Activated gamma-delta T cell treated with Interleukin-2 at 50 U/mL for 16 hours (primary cell): ENCODE measurements at regions not wholly inside any gene's neighbourhood (a gene's known extent, or its start where the extent isn't known, plus 50 kb on each side); places are given as distances from the start of the nearest gene placed in this dataset.
A peak's percentile ranks its signal among the peaks of the same experiment; 100 is the strongest.

Source experiments
- DNase-seq: peaks from one replicate; pipeline ENCODE4 v3.0.0-alpha.2; 2020

DNA sequence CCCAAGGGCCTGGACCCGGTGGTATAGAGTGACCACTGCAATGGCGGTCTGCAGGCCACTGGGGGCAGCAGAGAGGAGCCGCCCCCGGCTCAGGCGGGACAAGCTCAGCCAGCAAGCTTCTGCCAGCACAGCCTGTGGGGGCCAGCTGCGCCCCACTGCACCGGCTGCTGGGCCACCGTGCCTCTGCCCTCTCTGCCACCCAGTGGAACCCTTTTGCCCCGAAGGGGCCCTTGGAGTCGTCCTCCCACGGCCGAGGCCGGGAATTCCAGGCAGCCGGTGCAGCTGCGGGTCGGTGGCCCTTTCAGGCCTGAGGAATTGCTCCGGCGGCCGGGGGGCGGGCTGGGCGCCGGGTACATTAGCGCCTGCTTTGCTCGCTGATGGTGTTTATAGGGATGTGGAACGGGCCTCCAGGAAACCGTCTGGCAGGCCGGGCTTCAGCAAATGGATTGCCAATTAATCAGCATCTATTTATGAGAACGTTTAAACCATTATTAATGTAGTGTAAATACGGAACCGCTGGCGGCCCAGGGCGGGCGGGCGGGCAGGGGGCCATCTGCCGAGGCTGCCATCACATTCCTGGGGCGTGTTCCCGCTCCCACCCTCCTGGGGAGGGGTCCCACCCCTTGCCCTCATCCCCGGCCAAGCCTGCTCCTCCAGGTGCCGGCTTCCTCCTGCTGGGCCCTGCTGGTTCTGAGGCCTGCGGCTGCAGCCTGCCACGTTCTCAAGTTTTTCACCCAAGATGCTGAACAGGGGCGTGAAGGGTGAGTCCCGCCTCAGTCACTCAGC lies 127.4 kb downstream of the BARX1 start:
- no peak for DNase-seq

DNA sequence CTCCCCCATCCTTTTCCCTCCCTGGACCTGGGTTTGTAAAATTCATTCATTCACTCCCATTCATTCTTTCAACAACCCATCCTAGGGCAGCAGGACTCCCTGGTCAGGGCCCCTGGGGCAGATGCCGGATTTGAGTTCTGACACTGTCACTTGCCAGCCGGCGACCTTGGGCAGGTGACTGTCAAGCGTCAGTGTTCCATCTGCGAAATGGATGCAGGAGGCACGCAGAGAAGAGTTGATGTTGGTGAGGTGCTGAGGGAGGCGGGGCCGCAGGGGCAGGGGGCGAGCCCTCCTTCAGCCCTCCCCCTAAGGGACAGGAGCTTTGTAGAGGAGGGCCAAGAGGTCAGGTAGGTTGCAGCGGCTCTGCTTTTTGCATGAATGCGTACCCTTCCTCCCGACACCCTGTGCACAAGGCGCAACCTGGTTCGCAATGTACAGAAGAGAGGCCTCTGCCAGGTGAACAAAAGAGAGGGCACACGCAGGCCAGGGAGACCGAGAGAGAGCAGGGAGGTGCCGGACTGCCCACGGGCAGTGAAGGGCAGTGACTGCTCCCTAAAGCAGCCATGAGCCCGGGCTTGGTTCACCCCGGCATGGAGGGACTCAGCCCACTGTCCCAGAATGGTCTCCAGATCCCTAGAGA lies 128.1 kb downstream of the BARX1 start:
- no peak for DNase-seq

DNA sequence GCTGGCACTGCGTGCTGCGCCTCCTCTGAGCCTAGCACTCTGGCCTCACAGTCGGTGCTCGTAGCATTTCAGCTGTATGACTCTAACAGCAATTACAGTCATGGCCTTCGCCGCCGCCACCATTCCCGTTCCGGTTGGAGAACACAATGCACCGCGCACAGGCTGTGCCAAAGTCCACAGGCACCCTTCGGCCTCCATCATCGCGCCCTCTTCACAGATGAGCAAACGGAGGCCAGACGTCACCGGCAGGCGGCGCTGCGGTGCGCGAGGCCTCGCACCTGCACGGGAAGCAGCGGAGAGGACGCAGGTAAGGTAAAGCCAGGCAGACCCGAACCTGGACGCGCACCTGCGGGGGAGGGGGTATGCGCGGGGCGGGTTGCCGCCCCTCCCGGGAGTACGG lies 128.9 kb downstream of the BARX1 start:
- peak; percentile 16 for DNase-seq

DNA sequence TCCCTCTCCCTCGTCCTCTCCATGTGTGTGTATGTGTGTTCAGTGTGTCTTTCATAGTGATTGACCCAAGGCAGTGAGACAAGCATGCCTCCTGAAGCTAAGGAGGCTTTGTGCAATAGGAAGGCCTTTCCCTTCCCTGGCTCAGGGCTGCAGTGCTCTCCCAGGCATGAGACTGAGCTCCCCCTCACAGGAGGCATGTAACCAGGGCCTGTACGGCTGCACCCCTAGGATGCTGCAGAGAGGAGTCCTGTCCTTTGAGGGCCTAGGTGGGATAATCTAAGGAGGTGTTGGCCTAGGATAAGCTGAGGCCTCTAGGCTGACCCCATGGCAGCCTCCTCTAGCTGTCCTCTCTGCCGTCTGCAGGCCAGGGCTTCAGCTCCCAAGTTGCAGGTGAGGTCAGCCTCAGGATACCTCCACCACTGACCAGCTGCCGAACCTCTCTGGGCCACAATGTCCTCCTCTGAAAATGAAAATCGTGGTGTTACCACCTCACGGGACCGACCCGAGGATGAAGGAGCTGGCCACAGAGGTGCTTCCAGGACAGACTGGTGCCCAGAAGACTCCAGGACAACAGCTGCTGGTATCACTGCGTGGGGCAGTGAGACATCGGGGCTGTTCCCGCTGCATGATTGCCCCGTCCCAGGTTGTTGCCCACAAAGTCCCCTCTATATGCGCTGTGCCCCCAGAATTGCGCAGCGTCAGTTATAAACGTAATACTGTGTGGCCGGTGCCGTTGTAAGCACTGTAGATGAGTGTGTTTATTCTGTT lies 129.6 kb downstream of the BARX1 start:
- DNase-seq, result no peak

DNA sequence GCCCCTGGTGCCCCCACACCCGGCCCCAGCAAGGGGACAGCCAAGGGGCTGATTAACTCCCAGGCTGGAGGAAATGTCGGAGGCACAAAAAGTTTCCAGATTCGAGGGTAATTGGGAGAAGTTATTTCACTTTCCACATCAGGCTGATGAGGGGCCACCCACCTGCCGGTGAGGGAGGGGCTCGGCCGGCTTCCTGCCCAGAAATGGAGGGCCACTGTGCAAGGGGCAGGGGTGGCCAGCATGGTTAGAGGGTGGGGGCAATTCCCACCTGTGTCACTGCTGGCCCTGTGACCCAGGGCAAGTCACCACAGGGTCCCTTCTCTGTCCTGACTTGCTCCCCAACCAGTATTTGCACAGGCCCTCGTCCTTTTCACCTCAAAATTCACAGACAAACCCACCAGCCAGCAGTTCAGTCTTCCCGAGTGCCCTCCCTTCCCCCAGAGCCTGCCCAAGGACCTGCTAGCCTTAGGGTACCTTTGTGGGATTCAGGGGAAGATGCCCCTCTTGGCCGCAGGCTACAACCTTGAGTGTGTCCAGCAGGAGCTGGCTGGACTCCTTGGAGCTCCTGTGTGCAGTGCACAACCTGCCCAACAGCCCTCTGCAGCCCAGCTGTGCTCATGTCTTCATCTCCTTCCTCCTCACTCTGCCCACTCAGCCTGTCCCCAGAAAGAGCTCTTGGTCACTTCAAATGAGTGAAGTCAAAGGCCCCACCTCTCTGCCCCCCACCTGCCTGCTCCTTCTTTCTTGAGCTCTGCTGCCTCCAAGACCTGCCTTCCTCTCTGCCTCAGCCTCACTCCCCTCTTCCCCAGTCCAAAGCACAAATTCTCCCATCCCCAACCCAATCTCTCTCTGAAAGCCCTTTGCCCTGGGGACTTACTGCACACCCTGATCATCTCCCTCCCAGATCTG lies 130.5 kb downstream of the BARX1 start:
- DNase-seq, result no peak

DNA sequence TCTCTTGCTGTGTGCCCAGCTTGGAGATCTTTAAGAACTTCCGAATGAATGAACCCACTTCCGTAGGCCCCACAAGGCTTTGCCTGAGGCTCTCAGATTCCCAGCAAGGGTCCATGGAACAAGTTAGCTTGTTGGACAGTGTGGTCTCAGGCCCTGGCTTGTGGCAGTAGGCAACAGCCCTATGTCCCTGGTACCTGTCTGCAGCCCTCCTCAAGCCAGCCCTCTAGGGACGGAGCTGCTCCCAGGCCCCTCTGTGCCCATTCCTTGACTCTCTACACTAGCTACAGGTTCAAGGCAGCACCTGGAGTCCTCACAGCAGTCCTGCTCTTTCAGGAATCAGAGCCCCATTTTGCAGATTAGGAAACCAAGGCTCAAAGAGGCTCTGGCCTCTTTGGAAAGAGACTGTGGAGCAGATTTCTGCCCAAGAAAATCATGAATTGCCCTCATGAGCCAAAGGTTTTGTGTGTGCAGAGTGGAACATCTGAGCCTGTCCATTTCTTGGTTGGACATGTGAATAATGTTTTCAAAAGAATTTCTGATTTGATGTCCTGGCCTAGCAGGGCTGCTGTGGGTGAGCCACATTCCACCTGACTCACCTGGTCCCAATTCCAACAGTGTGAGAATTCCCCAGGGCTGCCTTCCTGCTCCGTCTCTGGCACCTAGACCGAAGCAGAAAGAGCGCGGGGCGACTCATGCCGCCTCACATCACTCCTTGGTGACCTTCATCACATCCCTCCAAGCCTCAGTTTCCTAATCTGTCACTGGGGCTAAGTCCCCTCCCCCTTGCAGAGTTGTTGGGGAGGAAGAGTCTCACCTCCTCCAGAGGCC lies 131.7 kb downstream of the BARX1 start:
- DNase-seq, result no peak

DNA sequence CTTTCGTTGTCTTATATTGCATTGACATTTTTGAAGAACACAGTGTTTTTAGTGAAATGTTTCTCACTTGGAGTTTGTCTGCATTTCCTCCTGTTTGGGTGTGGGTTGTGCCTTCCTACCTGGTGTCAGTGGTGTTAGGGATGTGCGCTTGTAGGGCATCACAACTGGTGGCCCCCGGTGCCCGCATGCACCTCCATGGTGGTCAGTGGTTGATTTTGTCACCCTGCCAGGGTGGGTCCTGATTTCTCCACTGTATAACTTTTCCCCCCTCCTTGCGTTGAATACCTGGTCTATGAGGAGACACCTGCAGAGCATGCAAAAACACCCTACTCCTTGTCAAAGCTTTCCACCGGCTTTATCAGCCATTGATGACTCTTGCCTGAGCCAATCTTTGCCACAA lies 132.9 kb downstream of the BARX1 start:
- no peak for DNase-seq

DNA sequence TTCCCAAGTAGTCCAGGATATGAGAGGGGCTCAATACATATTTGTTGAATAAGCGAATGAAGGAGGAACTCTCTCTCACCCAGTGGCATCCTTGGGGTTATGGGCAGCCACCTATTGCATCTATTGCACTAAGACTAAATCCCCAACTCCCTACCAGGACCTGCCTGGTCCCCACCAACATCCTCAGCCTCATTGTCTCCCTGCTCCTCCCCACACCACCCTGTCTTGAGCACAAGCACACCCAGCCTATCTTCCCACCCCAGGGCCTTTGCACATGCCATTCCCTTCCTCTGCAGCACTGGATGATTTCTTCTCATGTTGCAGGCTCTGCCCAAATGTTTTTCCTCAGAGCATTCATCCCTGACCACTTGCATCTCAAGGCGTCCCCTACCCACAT lies 133.8 kb downstream of the BARX1 start:
- no peak for DNase-seq

DNA sequence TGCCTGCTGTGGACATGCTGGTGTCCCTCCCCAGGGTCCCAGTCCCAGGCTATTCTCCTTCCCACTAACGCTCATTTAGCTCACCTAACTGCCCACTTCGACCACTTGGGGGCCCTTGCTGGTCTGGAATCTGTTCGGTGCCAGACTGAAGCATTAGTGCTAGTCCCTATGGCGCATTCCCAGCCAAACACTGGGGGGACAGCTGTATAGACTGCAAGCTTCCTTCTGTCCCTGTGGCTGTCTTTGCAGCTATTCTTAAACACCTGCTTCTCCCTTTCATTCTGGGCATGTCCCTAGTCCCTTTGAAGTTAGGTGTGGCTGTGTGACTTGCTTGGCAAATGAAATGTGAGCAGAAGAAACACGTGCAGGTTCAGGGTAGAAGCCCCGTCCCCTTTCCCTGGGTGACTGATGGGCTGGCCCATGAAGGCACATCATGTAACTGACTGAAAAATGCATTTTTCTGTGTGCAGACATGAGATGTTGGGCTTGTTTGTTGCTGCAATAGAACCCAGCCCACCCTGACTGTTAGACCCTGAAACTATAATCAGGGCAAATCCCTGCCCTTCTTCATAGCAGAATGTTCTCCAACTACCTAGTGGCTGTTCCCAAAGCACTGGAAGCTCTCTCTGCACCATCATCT lies 134.4 kb downstream of the BARX1 start:
- DNase-seq, result no peak

DNA sequence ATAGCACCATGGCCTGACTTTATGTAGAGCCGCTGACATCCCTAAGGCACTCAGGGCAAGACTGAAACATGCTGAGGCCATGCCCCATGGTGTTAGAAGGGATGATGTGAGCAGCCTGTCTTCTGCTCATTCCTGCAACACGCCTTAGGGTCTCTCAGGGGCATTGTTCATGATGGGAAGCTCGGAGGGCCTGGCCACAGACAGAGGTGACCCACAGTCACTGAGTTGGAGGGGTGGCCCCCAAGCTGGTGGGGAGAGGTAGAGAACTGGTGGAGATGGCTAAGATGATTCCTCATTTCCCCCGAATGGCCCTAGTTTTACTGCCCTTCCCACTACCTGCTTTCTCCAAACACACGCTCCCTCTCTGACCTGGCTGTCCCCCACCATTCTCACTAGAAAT lies 135.2 kb downstream of the BARX1 start:
- DNase-seq, result no peak

DNA sequence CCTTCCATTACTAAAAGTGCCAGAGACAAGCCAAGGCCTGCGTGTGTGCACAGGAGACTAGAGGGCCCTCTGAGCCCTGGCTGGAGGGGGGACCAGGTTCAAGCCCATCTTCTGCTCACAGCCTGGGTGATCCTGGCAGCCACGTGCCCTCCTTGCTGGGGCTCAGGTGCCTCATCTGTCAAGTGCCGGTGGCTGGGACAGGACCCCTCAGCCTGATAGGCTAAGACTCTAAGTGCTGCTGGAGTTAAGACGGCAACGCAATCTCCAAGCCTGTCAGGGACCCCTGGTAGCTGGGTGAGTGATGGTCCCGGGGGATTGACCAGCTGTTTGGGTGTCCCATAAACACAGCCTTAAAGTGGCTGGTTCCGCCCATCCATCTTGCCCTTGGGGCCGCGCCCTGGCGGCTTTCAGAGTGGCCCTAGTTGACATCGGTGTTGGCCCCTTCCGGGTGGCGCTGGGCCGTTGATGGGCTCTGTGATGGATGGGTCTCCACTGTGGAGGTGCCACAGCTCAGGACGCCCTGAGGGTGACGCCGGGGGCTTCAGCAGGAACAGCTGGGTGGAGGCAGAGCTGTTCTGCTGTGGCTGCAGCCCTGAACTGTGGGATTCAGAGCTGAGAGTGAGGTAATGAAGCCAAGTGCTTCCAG lies 136.2 kb downstream of the BARX1 start:
- DNase-seq, result no peak

DNA sequence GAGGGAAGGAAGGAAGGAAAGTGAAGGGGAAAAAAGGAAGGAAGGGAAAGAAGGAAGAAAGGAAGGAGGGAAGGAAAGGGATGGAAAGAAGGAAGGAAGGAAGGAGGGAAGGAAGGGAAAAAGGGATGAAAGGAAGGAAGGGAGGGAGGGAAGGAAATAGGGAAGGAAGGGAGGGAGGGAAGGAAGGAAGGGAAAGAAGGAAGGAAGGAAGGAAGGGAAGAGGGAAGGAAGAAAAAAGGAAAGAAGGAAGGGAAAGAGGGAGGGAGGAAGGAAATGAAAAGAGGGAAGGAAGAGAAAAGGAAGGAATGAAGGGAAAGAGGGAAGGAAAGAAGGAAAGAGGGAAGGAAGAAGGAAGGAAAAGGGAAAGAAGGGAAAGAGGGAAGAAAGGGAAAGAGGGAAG lies 136.9 kb downstream of the BARX1 start:
- no peak for DNase-seq

DNA sequence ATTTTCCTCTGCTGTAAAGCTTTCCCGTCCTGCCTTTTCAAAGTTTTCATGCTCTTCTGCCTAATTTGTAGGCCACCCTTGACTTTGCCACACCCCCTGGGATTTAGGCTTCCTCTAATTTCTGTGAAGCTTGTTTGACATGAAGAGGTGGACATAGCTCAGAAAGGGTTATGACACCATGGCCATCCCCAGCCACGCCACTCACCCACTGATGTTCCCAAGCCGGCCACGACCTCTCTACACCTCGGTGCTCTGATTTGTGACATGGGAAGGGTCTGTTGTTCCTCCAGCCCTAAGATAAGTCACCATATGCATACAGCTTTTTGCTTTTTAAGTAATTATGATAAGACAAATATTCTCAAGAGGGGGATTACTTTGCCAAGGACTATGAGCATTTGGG lies 139.5 kb downstream of the BARX1 start:
- DNase-seq, result no peak

DNA sequence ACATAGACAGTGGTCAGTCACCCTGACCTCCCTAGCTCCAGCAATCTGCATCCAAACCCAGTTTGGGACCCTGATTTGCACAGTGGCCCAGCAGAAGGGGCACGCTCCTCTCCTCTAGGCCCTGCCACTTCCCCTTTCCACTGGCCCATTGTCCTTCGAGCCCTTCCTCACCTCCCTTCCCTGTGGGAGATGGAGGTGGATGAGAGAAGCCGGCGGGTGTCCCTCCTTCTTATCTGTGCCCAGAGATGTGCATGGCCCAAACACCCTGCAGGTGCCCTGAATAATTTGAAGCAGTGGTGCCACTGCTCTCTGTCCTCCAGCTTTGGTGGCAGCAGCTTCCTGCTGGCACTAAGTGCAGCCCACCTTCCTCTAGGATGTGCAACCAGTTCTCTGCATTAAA lies 140.0 kb downstream of the BARX1 start:
- DNase-seq, result no peak

DNA sequence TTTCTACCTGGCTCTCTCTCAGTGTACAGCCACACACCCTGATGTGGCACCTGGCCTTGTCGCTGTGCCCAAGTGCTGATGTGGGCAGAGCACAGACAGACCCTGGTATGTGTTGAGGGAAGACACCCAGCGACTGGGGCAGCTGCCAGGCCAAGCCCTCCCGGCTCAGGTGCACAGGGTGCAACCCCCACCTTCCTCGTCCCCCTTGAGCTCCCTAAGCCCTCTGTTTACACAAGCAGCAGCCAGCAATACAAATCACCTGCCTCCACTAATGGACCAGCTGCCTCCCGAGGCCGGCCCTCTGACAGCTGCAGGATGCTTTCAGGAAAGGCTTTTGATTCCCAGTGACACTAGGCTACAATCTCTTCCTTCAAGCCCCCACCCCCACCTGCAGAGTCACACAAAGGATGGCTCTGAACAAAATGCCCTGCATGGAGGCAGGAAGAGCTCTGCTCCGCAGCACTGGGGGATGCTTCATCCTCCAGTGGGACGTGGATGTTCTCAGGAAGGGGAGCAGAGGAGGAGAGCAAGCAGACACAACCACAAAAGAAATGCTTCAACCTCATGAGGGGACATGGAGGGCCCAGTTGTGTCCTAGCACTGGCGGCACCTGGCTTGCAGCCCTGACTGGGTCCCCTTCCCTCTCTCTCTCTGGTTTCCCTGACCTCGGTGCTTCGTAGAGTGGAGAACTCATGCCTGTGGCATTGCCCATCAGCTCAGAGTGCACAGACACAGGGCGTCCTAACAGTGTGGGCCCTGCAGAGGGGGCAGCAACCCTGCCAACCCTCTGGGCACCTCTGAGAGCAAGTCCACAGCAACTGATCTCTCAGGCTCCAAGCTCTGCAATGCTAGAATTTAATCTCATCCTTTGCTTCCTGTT lies 140.8 kb downstream of the BARX1 start:
- no peak for DNase-seq

DNA sequence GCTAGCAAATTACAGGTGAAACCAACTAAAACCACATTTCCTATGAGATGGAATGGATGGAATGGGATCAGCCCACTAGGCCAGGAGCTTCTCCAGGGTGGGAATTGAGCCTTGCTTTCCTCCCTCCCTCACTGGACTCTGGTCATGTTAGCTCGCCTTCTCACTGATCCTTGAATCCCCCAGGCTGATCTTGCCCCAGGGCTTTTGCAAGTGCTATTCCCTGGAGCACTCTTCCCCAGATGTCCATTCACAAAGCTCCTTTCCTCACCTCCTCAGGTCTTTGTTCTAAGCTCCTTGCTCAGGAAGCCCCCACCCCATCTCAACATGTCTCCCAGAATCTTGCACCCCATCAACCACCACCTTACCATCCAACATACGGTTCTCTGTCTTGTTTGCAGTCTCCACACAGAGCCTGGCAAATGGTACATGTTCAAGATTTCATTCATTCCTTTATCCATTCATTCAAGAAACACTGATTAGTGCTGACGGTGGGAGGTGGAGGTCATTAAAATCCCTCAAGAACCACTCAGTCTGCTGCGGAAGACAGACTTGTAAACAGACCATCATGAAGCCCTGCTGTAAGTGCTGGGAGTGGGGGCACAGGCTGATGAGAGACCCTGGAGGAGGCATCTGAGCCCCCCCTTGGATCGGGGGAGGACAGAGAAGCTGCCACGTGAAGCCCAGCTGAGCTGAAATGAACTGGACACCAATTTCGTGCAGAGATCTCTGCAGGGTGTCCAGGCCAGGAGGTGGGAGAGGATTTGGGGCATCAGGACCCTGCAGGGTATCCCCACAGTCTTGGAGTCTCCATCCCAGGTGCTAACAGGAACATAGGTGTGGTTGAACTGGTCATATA lies 141.7 kb downstream of the BARX1 start:
- no peak for DNase-seq

DNA sequence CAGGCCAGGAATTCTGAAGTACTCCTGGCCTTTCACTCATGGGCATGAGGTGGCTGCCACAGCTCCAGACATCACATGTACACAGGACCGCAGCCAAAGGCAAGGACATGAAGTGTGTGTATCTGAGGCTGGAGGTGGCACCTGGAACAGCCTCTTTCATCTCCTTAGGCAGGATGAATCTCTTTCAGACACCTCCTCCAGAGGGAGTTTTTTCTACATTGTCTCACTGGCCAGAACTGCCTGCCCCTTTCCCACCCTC lies 142.8 kb downstream of the BARX1 start:
- no peak for DNase-seq

DNA sequence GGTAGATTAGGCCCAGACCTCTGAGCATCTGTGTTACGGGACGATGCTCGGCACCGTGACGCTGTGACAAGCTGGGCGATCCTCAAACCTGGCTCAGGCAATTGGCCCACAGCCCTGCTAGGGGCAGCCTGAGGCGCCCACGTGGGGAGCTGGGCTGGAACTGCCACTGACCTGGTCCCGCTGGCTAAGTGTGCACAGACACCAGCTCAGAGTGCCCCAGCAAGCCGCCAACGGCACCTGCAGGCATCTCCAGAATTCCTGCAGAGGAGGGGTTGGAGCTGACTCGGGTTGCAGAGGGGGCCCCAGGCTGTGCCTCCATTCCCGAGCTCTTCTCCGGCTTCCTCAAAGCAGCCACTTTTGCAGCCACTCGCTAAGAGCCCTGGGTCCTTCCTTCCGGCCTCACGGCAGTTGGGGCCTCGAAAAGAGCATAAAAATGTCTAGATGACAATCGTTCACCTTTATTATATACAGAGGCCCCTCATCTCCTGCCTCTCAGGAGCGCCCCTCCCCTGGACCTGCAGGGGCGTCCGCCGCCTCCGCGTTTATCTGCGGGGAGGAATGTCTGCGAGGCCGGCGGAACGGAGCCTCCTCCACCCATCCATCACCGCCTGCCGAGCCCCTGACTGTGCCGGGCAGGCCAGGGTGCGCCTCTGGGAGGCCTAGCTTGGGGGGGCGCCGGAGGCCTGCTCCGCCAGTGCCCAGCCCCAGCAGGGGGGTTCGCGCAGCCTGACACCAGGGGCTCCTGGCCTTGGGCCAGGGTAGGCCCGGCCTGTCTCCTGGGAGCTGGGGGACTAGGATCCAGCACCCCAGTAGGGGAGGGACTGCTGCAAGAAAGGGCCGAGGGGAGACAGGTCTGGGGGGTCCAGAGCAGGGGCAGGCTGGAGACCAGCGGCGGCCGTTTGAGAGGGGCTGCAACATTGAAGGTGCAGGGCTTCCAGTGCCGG lies 144.9 kb downstream of the BARX1 start:
- no peak for DNase-seq
